ENCODE measurements at regions not wholly inside any gene's neighbourhood (a gene's known extent, or its start where the extent isn't known, plus 50 kb on each side); places are given as distances from the start of the nearest gene placed in this dataset.

DNA sequence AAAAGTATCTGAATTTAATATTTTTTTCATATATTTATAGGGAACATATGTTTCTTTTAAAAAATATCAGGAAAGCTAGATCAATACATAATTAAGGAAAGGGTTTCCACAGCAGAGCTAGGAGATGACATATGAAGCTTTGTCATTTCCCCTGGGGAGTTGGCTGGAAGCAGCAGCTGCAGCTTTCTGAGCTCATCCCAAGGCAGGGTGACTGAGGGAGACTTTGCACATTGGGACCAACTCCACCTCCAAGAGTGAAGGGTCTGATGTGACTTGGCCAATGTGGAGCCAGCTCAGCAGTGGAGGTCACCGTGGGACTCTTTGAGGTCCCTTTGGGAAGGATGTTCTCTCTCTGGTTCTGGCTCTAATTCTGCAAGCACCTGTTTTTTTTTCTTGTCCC, 315.1 kb downstream of the RDH14 start:
- DNase-seq, result no peak

DNA sequence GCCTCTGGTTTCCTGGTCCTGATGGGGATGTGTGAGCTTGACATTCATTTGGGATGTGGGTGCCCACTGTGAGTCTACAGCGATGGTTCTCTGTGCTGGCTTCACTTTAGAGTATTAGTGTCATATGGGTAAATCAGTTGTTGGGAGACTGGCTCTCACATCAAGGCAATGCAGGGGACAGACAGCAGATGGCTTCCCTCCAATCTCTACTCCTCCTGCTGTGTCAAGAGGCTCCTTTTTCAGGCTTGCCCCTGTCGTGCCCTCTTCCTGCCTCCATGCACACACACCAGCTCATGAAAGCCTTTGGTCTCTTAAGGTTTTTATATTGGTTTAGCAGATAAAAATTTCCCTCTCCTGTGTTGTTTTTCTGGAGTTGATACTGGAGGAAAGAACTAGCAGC, 315.6 kb downstream of the RDH14 start:
- no peak for DNase-seq

DNA sequence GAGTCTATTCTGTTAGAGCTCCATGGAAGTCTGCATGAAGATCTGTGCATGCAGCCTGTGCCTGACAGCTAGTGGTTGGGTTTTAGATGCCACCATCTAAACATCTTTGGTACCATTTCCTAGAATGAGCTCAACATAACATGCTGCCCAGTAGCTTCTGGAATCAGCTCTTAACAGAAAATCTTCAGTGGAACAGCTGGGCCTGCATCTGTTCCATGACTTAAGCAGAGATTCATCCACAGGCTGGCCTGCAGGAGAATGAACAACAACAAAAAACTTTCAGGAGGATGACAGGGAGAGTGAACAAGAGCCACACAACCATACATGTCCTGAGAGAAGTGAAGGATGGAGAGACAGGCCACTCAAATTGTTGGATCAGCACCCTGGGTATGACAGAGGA, 316.6 kb downstream of the RDH14 start:
- no peak for DNase-seq

DNA sequence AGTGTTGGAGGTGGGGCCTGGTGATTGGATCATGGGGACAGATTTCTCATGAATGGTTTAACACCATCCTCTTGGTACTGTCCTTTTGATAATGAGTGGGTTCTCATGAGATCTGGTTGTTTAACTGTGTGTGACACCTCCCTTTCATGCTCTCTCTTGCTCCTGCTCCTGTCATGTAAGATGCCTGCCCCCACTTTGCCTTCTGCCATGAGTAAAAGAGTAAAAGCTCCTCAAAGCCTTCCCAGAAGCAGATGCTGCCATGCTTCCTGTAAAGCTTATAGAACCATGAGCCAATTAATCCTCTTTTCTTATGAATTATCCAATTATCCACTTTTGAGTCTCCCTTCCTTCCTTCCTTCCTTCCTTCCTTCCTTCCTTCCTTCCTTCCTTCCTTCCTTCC, 317.7 kb downstream of the RDH14 start:
- no peak for DNase-seq

DNA sequence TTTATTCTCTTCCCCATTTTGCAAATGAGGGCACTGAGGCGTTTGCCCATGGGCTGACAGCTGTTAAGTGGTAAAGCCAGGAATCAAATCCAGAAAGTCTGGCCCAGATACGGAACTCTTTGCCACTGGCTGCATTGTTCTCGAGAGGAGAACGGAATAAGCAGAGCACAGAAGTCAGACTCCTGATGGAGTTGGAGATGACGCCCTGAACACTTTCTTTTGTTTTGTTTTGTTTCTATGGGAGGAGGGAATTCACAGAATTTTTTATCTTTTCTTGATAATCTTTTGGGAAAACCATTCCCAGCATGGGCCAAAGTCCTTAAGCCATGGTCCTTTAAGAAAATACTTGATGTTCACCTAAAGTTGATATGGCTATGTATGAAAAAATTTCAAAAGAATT, 322.2 kb downstream of the RDH14 start:
- DNase-seq, result no peak

DNA sequence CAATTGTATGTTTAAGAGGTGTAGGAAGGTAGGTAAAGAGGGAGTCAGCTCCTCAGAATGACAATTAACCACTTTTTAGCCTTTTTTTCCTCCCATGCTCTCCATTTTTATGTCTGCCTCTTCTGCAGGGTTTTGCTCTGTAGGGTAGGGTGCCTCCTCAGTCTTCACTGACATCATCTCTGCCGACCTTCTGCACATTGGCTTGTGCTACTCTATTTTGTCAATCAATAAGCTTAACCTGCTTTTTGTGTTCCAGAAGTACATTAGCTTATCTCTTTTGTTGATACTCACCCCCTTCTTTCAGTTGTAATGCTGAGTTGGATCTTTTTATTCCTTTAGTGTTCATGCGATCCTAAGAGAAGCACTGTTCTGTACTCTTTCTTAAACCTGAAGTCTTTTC, 323.2 kb downstream of the RDH14 start:
- no peak for DNase-seq

DNA sequence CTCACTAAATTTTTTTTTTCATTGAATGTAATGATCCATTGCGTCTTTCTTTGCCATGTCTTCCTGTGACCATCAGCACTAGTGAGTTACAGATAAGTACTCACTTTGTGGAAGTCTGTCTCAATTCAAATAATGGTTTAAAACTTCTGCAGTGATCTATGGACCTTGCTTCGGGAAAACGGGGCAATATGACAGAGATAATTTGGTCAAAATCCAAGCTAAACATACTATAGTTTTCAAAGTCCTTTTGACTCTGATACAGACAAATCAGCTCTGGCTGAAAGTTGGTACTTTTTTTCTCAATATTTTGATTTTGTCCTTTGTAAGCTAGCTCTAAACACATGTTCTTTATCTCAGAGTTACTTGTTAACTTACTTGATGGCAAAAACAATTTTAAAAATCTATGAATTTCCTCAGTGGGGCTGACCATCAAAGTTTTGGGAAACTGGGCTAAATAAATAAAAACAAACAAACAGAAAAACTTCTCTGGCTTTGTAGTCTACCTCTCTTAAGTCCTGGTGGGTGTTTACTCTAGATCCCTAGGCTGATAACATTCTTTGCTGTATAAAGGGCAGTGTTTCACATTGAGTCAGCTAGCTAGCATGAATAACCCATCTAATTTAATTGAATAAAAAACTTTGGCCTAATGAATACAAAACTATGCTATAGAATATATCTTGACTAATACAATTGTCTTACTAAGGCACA, 327.6 kb downstream of the RDH14 start:
- no peak for DNase-seq

DNA sequence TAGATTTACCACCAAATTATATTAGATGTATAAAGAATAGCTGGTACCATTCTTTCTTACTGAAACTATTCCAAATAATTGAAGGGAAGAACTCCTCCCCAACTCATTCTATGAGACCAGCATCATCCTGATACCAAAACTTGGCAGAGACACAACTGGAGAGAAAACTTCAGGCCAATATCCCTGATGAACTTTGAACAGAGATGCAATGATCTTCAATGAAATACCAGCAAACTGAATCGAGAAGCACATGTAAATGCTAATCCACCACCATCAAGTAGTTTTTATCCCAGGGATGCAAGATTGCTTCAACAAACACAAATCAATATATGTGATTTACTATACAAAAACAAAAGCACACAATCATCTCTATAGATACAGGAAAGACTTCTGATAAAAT, 329.8 kb downstream of the RDH14 start:
- DNase-seq, result no peak

DNA sequence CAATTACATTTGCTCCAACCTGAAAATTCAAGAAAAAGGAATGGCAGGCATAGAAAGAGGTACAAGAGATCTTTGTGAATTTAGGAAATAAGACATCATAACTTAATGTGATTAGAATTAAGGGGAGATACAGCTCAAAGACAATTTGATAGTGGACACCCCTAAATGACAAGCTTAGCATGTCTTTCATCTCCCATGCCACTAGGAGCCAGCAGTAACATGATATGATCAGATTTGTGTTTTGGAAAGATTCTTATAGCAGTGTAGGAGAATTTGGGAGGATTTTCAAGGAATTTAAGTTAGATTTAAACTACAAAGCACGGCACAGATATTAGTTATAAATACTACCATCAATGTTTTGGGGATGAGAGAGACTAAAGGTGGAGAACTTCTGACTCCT, 340.8 kb downstream of the RDH14 start:
- no peak for DNase-seq

DNA sequence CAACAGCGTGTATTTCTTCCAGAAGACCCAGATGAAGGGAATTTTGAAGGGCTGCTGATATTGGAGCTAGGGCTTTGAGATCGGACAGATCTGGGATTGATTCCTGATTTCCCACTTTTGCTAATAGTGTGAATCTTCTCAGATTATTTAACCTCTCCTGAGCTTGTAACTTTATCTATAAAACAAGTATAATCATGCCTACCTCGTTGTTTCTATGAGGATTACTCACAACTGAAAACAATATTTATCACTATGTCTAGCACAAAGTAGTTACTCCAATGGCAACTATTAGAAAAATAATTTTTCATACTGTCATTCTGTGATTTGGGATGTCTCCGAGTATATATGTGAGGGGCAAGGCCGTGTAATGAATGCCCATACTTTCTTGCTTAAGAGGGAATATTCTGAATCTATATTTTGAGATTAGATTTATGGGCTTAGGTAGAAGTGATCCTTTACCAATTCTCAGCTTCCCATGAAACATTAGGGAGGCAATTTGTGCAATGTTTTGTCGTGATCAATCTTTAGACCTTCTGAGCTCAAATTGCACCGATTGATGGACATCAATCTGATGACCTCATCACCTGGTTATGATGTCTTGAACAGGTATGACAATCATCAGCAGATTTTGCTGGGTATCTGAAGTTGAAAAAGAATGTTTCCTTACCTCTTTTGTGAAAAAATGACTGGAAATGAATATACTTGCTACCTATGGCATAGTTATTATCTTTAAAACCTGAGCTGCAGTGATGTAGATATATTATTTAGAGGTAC, 339.9 kb downstream of the KCNS3 start:
- DNase-seq, result no peak

DNA sequence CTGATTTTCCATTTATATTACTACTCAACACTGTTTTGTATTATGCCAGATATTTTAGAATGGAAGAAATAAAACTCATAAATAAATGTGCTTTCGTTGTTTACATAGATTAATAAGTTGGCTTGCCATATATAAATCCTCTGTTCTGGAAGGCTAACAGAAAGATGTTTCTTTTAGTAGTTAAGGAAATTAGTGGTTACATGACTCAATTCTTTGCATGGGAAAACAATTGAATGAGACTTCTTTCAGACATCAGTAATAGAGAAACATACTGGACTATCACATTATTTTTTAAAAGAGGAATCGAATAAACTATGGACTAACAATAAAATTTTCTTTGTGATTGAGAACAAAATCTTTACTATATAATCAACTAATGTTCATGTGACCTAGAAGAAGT, 336.5 kb downstream of the KCNS3 start:
- no peak for DNase-seq

DNA sequence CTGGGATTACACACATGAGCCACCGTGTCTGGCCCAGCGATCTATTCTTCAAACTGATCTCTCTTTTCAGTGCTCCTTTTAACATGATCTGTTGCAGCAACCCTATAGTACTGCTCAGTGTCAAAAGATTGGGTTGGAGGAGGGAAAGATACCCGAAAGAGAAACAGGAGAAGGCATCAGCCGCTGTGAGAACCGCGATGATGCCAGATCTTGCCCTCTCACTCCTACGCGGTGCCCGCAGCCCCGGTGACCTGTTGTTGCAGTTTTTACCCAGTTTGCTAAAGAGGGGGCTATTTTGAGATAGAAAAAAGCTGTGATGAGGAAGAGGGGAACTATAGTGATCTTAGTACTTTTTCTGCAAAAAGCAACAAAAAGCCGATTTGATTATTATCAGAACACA, 335.5 kb downstream of the KCNS3 start:
- no peak for DNase-seq

DNA sequence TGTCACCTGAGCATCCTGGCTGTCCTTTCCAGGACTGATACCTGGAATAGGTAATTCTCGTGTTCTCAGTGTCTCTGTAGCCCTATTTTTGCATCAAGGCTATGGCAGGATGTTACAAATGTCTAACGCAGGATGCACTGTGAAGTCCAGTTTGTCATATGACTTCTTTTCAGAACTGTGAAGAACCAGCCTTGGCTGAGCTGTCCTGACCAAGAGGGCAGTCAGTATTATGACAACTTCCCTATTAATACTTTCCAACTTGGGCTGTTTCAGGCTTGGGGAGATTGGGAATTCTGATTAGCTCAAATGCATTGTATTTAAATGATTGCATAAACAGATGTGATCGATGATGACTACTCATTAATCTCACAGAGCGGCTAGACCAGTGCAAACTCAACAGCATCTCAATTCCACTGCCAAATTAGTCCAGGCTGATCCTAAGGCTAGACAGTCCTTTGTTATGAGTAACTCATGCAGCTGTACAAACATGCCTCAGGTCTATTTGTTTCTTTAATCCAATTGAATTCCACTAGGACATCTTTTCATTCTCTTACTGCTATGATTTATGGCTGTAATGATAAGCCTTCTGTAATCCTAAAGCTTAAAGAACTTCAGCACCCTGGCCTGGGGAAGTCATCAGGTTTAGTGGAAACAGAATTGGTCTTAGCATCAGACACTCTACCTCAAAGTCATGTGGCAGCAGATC, 331.6 kb downstream of the KCNS3 start:
- no peak for DNase-seq

DNA sequence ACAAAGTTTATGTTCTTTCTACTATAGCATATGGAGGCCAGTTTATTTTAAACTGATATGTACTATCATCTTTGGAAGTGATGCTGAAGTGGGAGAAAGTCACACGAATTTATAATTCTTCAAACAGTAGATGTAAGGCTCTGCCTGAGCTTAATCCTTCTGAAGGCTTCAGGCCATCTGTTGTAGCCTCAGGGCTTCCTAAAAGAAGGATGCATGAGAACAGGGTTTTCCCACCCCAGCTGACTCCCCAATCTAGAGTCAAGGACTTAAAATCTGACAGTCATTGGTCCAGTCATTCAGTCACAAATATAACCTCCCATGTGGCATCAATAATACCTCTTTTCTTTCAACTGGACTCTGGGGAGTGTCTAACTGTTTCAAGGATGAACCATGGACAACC, 330.5 kb downstream of the KCNS3 start:
- no peak for DNase-seq

DNA sequence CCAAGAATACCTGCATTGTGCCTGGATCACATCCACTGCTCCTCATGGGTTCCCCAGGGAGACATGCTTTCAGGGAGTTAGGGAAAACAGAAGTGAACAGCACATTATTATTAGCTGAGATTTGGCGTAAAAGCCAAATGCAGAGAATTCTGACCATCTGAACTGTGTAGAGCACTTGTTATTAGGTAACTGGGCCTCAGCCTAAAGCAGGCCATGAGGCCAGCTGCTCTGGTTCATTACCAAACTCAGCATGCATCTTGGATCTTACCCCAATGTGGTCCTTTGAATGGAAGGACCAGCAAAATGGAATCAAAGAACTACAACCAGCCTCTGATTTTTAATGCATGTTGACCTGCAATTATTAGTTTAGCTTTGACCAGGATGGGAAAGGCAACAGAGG, 322.3 kb downstream of the KCNS3 start:
- no peak for DNase-seq

DNA sequence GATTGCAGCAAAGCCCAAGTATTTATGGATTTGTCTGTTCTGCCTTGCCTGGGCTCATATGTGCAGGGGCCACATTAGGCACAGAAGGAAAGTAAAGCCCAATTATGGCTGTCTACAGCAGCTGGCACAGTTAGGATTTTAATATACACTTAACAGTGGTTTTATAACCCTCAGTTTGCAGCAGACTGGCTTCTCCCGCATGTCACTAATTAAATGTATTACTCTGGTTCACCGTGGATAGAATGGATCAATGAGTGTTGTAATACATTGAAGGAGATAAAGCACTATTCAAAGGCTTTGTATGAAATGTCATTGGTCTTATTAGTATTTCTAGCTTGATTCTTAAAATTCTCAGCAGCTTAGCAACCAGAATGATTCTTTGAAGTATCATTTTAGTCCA, 320.2 kb downstream of the KCNS3 start:
- no peak for DNase-seq

DNA sequence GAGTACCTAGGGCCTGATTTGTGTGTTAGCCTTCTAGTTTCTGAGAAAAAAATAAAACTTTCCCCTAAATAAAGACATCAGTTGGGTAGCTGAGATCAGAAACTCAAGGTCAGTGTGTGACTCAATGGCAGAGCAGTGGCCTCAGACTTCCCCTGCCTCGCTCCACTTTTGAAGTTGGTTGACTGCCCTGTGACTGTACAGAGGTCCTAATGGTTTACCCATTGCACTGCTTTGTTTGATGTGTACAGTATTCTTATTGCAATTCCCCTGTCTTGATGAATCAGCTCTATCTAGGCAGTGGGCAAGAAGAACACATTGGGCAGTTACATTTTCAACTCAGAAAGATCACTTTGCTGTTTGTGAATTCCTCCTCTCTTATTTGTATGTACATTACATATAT, 315.7 kb downstream of the KCNS3 start:
- DNase-seq, result no peak

DNA sequence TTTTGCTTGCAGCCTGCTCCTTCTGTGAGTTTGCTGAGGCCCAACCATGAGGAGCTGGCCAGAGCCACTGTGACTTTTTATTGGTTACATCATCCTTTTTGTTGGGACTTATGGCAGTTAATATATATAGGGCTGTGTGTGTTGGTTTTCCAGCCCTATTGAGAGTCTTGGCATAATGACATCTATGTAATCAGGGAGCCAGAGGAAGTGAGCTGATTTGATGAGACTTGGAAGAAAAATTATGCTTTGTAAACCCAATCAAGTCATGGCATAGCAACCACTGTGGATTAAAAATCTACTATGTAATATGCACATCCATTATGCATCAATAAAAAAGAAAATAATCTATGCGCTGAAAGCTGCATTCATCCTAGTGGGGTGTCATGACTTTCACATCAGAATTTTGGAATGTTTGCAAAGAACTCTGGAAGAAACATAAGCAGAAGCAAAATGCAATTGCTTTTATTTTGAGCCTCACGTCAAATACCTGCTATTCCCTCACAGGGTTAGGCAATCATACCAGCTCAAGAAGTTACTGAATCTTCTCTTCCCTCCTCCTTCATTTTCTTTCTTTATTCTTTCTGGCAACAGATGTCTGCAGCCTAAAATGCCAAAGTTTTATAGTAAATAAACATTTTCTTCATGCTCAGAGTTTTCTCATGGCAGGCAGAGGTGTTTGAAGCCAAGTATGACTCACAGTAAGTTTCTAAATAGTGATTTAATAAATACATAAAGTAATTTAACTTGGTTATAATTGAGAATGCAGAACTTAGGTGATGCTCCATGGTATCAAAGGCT, 308.5 kb downstream of the KCNS3 start:
- no peak for DNase-seq

DNA sequence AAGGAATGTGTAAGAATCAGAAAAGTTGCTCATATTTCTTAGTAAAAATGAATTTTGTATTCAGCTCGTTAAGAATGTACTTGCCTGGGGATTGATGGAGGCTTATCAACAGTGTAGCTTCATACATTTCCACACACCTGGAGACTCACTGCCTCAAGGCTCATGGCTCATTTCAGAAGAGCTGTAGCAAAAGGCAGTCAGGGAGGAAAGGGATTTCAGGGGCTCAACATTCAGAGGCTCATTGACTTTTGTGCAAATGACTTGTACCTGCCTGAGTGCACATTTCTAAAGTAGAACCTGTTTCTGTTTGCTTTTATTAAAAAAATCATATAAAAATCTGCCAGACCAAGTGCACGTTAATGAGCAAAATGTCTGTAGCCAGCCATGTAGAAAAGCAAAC, 304.4 kb downstream of the KCNS3 start:
- DNase-seq, result no peak

DNA sequence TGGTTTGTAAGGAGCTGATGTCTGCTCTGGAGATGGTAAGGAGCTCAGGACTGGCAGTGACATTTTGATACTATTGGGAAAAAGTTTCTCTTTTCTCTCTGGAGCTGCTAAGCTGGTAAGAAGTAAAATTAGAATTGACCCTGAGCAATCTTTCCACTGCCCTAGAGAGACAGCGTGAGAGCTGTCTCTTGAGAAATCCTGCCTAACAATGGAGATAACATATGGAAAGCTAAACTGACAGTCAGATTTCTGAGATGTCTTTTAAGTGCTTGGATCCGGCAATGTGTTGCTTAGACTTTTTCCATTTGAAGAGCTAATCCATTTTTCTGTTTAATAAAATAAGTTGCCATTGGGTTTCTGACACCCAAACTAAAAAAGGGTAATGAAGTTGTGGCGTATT, 302.4 kb downstream of the KCNS3 start:
- no peak for DNase-seq

DNA sequence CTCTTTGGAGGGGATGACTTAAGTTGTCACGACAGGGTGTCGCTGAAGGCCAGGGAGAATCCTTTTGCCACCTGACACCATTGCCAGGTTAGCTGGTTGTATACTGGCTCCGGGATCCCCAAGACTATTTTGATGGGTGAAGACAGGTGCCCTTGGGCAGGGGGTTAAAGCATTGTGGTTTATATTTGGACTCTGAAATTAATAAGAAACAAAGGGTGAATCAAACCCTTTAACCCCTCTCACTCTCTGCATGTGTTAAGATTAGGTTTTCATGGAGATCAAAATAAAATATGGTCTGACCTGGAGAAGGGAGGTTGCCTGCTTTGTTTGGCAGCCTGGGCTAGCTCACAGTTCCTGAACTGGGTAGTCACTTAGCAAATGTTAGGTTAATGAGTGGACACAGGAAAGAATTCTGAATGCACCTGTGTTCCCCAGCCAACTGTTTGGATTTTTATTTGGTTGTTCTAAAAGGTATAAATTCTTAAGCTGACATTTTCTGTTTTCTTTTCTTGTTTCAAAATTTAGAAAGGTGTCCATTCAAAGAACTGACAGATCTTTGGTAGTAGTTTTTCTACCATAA, 301.7 kb downstream of the KCNS3 start:
- DNase-seq, result no peak

DNA sequence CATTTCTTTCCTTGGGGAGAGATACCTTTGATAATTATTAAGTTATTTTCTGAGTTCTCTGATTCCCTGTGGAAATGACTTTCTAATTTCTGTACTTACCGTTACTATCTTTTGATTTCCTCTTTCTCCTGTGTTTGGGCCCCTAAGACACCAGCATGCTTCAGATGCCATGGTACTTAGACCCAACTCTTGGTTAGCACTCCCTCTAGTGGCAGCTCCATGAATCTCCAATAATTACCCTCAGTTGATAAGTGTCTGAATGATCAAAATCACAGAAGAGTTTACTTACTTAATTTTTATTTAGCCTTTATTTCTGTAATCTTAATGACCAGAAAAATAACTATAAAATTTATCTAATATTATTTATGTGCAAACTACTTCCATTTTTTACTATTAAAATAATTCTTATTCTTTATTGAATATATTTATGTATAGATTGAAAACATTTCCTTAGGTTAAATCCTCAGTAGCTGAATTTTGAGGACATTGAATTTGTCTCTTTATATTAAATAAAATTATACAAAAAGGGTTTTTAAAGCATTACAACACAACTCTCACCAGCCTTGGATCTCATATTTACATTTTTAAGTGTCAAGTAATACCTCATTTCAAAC, 300.4 kb downstream of the KCNS3 start:
- DNase-seq, result peak; percentile 20

Data from stimulated activated CD4-positive, alpha-beta T cell treated with anti-CD3 and anti-CD28 coated beads, Interleukin-4, amount 100 ng/mL, for 24 hours (primary cell).